Nephron progenitor cell (in vitro differentiated cells): ENCODE measurements at regions not wholly inside any gene's neighbourhood (a gene's known extent, or its start where the extent isn't known, plus 50 kb on each side); places are given as distances from the start of the nearest gene placed in this dataset.
"Not testable (repeated sequence)": the region's sequence is repeated elsewhere in the genome, so short reads cannot be mapped to it uniquely, and the experiment has no call there.

Source experiments
- DNase-seq: peaks from one replicate; pipeline ENCODE4 v3.0.0; 2021
- H3K27ac Mint-ChIP-seq: 2 replicates; pipeline ENCODE4 v1.8.0; 2021; ENCODE audit warnings: mild to moderate bottlenecking, moderate library complexity, mixed read lengths
- H3K27me3 Mint-ChIP-seq: 2 replicates; pipeline ENCODE4 v1.8.0; 2021; ENCODE audit warnings: mild to moderate bottlenecking, low read depth, mixed read lengths; ENCODE audit not compliant: poor library complexity
- H3K36me3 Mint-ChIP-seq: 2 replicates; pipeline ENCODE4 v1.8.0; 2021; ENCODE audit warnings: low read depth, mixed read lengths
- H3K4me1 Mint-ChIP-seq: 2 replicates; pipeline ENCODE4 v1.8.0; 2021; ENCODE audit warnings: mixed read lengths
- H3K4me3 Mint-ChIP-seq: 2 replicates; pipeline ENCODE4 v1.8.0; 2021; ENCODE audit warnings: mild to moderate bottlenecking, moderate library complexity, mixed read lengths
- H3K9me3 Mint-ChIP-seq: 2 replicates; pipeline ENCODE4 v1.8.0; 2021; ENCODE audit warnings: mild to moderate bottlenecking, moderate library complexity, mixed read lengths
- CTCF ChIP-seq: fragments of 200-600 bp; sonication (generic); IDR thresholded peaks from 2 replicates; pipeline ENCODE4 v1.5.0; 2021; ENCODE audit warnings: antibody characterized with exemption

- H3K27me3 Mint-ChIP-seq = peaks cover 15% of the 10 kb centered on the region
- no peak overlapping the region for H3K27ac Mint-ChIP-seq
- no peaks in the 10 kb centered on the region for H3K9me3 Mint-ChIP-seq
- no peaks in the 10 kb centered on the region for H3K4me1 Mint-ChIP-seq
- TF ChIP-seq CTCF = no peak
- H3K4me3 Mint-ChIP-seq = no peak overlapping the region
- H3K36me3 Mint-ChIP-seq = no peaks in the 10 kb centered on the region
- no peak for DNase-seq
These were observed 151.5 kb upstream of the PDE1C start for GRCh38 chr7:32221736-32222135.

GRCh38 chr7:32221056-32221455, 150.8 kb upstream of the PDE1C start:
- H3K9me3 Mint-ChIP-seq = no peaks in the 10 kb centered on the region
- no peaks in the 10 kb centered on the region for H3K36me3 Mint-ChIP-seq
- H3K4me3 Mint-ChIP-seq = no peak overlapping the region
- TF ChIP-seq CTCF = no peak
- H3K27me3 Mint-ChIP-seq = peaks cover 15% of the 10 kb centered on the region
- H3K27ac Mint-ChIP-seq = no peak overlapping the region
- no peak for DNase-seq
- H3K4me1 Mint-ChIP-seq = no peaks in the 10 kb centered on the region

GRCh38 chr7:32219831-32220230, 149.6 kb upstream of the PDE1C start:
- H3K27me3 Mint-ChIP-seq = peaks cover 16% of the 10 kb centered on the region
- not testable (repeated sequence) for H3K9me3 Mint-ChIP-seq, H3K4me1 Mint-ChIP-seq, DNase-seq, H3K27ac Mint-ChIP-seq, H3K4me3 Mint-ChIP-seq, H3K36me3 Mint-ChIP-seq

- Mint-ChIP-seq H3K27ac (no peak overlapping the region), H3K27me3 (peaks cover 16% of the 10 kb centered on the region), H3K4me1 (no peaks in the 10 kb centered on the region), H3K4me3 (no peak overlapping the region), H3K36me3 (no peaks in the 10 kb centered on the region), H3K9me3 (no peaks in the 10 kb centered on the region)
- DNase-seq = no peak
- TF ChIP-seq CTCF = no peak
These were observed 149.2 kb upstream of the PDE1C start for GRCh38 chr7:32219416-32219815.

- no peak for DNase-seq
- H3K27ac Mint-ChIP-seq = no peak overlapping the region
- H3K36me3 Mint-ChIP-seq = no peaks in the 10 kb centered on the region
- no peak for TF ChIP-seq CTCF
- no peaks in the 10 kb centered on the region for H3K9me3 Mint-ChIP-seq
- peaks cover 16% of the 10 kb centered on the region for H3K27me3 Mint-ChIP-seq
- H3K4me3 Mint-ChIP-seq = no peak overlapping the region
- no peaks in the 10 kb centered on the region for H3K4me1 Mint-ChIP-seq
These were observed 148.6 kb upstream of the PDE1C start for GRCh38 chr7:32218741-32219288.

GRCh38 chr7:32218154-32218467, 147.9 kb upstream of the PDE1C start:
- Mint-ChIP-seq H3K4me3 (no peak overlapping the region), H3K36me3 (no peaks in the 10 kb centered on the region), H3K27me3 (peaks cover 10% of the 10 kb centered on the region), H3K27ac (no peak overlapping the region), H3K9me3 (no peaks in the 10 kb centered on the region), H3K4me1 (no peaks in the 10 kb centered on the region)
- no peak for TF ChIP-seq CTCF
- DNase-seq = no peak
